Islet precursor cell (in vitro differentiated cells): ENCODE measurements at regions not wholly inside any gene's neighbourhood (a gene's known extent, or its start where the extent isn't known, plus 50 kb on each side); places are given as distances from the start of the nearest gene placed in this dataset.
"Not testable (repeated sequence)": the region's sequence is repeated elsewhere in the genome, so short reads cannot be mapped to it uniquely, and the experiment has no call there.

Source experiments
- DNase-seq: peaks from one replicate; pipeline ENCODE4 v3.0.0-alpha.2; 2018

DNA sequence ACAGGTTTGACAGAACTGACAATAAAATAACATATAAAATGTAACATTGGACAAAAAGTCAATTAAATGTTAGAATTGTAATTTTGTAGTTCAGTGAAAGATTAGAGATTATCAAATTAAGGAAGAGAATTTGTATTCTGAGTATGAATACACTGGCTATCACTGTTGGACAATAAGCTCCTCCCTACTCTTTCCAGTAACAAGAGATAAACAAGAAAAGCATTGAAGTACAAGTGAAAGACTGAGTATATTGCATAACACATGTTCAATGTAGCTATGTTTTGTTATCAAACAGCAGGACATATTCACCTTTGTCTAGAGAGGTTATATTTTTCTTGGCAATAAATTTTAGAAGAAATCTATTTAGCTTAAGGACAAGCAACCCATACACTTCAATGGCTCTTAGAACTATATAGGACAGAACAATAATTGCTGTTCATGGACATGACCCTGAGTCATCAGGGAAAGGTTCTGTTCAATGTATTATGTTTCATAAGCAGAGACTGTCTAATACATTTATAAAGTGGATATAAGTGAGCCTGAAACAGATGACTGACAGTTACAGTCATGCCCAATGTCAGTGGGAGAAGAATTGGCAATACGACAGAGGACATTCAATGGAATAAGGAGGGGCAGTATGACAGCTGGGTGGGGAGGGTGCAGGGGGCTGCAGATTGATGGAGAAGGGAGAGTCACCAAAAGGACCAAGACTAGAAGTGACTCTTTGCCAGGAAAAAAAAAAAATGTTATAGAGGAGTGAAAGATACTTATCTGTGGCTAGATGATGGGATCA, 520.4 kb downstream of the FRK start:
- no peak for DNase-seq

- no peak for DNase-seq
Measured at GRCh38 chr6:115539531-115539930, 521.2 kb downstream of the FRK start.

DNA sequence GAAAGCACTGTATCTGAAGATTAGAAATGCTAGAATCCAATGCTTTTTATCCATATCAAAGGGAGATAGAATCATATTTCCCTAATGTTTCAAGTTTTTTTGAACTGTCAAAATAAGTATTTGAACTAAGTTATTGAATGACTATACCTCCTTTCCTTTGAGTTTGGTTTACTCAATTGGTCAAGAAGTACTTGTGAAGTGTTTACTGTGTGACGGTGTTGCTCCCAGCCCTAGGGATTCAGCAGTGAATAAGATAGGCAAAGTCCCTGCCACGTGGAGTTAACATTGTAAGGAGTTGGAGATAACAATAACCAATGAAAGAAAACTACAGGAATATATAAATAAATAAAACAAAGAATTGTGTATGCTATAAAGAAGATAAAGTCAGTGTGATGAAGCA, 535.9 kb downstream of the FRK start:
- DNase-seq: no peak

DNA sequence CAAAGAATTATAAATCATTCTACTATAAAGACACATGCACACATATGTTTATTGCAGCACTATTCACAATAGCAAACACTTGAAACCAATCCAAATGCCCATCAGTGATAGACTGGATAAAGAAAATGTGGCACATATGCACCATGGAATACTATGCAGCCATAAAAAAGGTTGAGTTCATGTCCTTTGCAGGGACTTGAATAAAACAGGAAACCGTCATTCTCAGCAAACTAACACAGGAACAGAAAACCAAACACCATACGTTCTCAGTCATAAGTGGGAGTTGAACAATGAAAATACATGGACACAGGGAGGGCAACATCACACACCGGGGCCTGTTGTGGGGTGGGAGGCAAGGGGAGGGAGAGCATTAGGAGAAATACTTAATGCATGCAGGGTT, 538.9 kb downstream of the FRK start:
- not testable (repeated sequence) for DNase-seq

- peak; percentile 57 for DNase-seq
Measured at GRCh38 chr6:115514656-115515055, 546.0 kb downstream of the FRK start.

GRCh38 chr6:115512923-115513322, 547.8 kb downstream of the FRK start:
- DNase-seq: no peak

GRCh38 chr6:115511771-115512170, 548.9 kb downstream of the FRK start:
- no peak for DNase-seq

DNA sequence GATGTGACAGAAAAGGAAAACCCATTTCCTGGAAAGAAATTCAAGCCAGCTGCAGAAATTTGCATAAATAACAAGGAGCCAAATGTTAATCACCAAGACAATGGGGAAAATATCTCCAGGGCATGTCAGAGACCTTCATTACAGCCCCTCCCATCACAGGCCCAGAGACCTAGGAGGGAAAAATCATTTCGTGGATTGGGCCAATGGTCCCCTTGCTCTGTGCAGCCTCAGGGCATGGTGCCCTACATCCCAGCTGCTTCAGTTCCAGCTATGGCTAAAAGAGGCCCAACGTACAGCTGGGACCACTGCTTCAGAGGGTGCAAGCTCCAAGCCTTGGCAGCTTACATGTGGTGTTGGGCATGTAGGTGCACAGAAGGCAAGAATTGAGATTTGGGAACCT, 558.3 kb downstream of the FRK start:
- DNase-seq: not testable (repeated sequence)

- DNase-seq: no peak
Measured at GRCh38 chr6:115495184-115495583, 565.5 kb downstream of the FRK start.

DNA sequence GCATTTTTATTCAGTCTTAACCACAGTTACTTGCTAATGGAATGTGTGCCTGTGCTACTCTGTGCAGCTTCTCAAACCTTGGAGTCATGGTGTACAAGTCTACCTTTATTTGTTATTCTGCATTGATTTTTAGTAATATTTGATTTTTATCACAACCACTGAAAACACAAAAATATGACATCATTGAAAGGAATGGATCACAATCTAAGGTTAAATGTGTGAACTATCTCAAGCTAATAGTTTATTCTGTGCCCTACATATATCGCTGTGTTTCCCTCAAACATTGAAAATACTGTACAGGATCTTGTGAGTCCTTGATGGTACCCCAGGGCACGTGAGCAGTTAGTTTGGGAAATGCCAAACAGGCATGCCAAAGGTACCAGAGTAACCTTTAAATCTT, 573.4 kb downstream of the FRK start:
- DNase-seq: no peak

DNA sequence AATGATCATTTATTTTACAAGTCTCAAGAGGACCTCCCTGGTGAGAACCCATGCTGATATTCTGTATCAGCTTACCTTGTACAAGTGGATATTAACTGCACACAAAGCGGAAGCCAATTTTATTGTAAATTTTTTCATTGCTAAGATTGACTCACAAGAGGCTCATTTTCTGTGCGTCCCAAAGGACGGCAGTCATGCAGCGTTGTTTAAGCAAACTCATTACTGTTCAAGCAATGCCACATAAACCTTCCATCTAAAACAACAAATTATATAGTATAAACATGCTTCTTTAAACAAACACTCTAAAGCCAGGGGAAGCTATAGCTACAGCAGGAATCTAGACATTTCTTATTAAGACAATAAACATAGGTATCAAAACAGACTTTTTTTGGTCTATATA, 575.3 kb downstream of the FRK start:
- DNase-seq: no peak

DNA sequence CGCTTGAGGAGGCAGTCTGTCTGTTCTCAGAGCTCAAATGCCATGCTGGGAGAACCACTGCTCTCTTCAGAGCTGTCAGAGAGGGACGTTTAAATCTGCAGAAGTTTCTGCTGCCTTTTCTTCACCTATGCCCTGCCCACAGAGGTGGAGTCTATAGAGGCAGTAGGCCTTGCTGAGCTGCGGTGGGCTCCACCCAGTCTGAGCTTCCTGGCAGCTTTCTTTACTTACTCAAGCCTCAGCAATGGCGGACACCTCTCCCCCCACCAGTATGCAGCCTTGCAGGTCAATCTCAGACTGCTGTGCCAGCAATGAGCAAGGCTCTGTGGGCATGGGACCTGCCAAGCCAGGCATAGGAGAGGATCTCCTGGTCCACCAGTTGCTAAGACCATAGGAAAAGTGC, 580.1 kb downstream of the FRK start:
- not testable (repeated sequence) for DNase-seq

GRCh38 chr6:115474443-115475041, 586.1 kb downstream of the FRK start:
- DNase-seq: no peak

GRCh38 chr6:115468272-115469005, 592.3 kb downstream of the FRK start:
- peak; percentile 43 for DNase-seq

GRCh38 chr6:115467726-115468125, 593.0 kb downstream of the FRK start:
- peak; percentile 83 for DNase-seq

DNA sequence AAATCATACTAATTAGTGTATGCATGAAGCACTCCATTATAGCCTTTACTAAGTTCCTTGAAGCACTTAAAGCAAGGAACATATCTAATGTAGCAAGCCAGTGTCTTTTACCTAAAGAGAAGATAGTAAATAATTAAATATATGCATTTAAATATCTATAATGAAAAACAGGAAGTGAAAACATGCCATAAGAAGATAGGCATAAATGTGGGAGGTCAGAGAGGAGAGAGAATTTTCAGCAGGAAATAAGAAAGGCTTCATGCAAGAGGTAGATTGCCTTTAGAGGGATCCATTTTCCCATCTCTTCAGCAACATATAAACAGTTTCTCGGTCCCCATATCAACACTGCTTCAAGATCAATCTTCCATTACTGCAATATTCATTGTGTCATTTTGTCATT, 599.8 kb downstream of the FRK start:
- DNase-seq: no peak

DNA sequence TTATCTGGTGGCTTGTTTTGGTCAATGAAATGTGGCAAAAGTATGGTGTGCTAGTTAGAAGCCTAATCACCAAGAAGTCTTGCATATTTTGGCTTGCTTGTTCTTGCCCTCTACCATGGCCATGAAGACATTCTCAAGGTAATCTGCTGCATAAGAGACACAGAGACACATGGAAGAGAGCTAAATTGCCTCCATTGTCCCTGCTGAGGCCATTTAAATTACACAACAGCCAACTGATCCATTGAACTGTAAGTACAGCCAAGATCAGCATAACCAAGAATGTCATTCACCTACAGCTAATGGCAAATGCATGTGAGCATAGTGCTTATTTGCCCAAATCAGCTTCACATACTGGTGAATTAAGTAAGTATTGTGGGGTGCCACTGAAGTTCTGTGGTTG, 603.8 kb downstream of the FRK start:
- DNase-seq: no peak

- DNase-seq: no peak
Measured at GRCh38 chr6:115443825-115444478, 616.7 kb downstream of the FRK start.

DNA sequence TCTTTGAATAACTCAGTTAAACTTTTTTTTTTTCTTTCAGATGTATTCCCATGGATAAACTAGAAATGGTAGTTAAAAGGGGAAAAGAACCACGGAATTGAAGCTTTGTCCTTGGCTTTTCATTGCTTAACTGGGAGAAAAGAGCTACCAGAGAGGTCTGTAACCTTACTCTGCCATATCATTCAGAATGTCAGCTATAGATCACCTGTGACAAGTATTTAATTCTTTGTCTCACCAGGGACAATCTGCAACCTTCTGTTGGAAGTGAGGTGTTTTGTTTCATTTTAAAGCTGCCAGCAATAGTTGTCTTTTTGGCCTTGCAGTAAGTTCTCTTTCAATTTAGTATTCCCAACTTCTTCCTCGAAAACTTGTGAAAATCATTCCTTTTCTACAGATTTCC, 618.4 kb downstream of the FRK start:
- DNase-seq: no peak

DNA sequence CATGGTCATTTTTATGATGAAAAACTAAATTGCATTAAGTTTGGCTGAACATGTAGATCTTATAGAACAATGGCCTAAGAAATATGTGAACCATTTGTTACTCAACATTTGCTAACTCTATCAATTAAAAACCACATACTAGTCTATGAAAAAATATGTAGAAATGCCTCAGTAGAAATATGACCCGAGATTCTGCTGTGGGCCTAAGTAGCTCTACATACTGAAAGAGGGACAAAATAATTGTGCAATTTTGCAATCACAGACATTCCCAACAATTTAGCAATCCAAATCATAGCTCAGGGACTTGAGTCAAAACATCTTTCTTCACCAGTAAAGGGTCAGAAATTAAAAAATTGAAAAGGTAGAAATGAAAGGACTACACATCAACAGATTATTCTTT, 619.0 kb downstream of the FRK start:
- no peak for DNase-seq

GRCh38 chr6:115415378-115415777, 645.3 kb downstream of the FRK start:
- no peak for DNase-seq

DNA sequence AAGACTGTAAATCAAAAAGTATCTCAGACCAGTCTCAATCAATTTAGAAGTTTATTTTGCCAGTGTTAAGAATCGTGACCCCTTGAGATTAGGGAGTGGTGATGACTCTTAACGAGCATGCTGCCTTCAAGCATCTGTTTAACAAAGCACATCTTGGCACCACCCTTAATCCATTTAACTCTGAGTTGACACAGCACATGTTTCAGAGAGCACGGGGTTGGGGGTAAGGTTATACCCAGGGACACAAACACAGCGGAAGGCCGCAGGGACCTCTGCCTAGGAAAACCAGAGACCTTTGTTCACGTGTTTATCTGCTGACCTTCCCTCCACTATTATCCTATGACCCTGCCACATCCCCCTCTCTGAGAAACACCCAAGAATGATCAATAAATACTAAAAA, 645.8 kb downstream of the FRK start:
- not testable (repeated sequence) for DNase-seq

- no peak for DNase-seq
Measured at GRCh38 chr6:115411756-115412155, 648.9 kb downstream of the FRK start.

GRCh38 chr6:115404446-115404845, 656.2 kb downstream of the FRK start:
- no peak for DNase-seq
